Gastrocnemius medialis (tissue), 4 donors: ENCODE measurements at regions not wholly inside any gene's neighbourhood (a gene's known extent, or its start where the extent isn't known, plus 50 kb on each side); places are given as distances from the start of the nearest gene placed in this dataset.

Source experiments
- ATAC-seq, 2 donors: fragments of 150-250 bp; one replicate each; pipeline ENCODE4 v1.9.1; 2016
- DNase-seq, 2 donors: peaks; one replicate each; pipeline ENCODE4 v3.0.0-alpha.2; 2019
- H3K27ac ChIP-seq, 4 donors: fragments of 200-600 bp; sonication (generic); 1 replicate in 1 of 4; 2 replicates in 3 of 4; pipeline ENCODE4 v1.5.1; 2016 to 2018; ENCODE audit warnings: mild to moderate bottlenecking in 2 of 4, moderate library complexity in 1 of 4
- H3K27me3 ChIP-seq, 3 donors: fragments of 200-600 bp; sonication (generic) in 2 of 3; 1 replicate in 1 of 3; 2 replicates in 2 of 3; pipeline versions ENCODE4 v1.5.1 to v1.6.0; 2016 to 2019; ENCODE audit warnings: mild to moderate bottlenecking in 1 of 3, moderate library complexity in 1 of 3
- H3K36me3 ChIP-seq, 2 donors: fragments of 200-600 bp; sonication (generic) in 1 of 2; one replicate each; pipeline ENCODE4 v1.5.1; 2017 to 2018
- H3K4me1 ChIP-seq, 2 donors: fragments of 200-600 bp; sonication (generic) in 1 of 2; one replicate each; pipeline ENCODE4 v1.5.1; 2016 to 2017; ENCODE audit warnings: mild to moderate bottlenecking in 2 of 2
- H3K4me3 ChIP-seq, 4 donors: fragments of 200-600 bp; sonication (generic) in 3 of 4; 1 replicate in 1 of 4; 2 replicates in 3 of 4; pipeline ENCODE4 v1.5.1; 2016 to 2019; ENCODE audit warnings: mild to moderate bottlenecking in 2 of 4
- H3K9me3 ChIP-seq, 3 donors: fragments of 200-600 bp; sonication (generic) in 2 of 3; 1 replicate in 1 of 3; 2 replicates in 2 of 3; pipeline ENCODE4 v1.5.1; 2016 to 2019
- POLR2A ChIP-seq, 2 donors: fragments of 450-650 bp; IDR thresholded peaks; one replicate each; pipeline ENCODE4 v1.6.1; 2017; ENCODE audit warnings: antibody characterized with exemption in 2 of 2, mild to moderate bottlenecking in 2 of 2, moderate library complexity in 2 of 2
- in situ Hi-C, 4 donors: fragments of 200-750 bp; cut with MboI; loops; one replicate each; pipeline versions ENCODE4 v1.15.0 to v1.8.0; 2017; ENCODE audit warnings: low sequenced_read_pairs in 4 of 4
- intact Hi-C: fragments of 100-400 bp; cut with DNase I; formaldehyde crosslinking; loops from one replicate; pipeline ENCODE4 v1.15.1; 2023; ENCODE audit warnings: low total_unique reads
- TF ChIP-seq, protein P1 (sequence below), 5 experiments: fragments of 450-650 bp in 3 of 5; fragments of 200-600 bp in 2 of 5; sonication (generic) in 2 of 5; IDR thresholded peaks in 4 of 5; conservative IDR thresholded peaks in 1 of 5; 1 replicate in 4 of 5; 2 replicates in 1 of 5; pipeline ENCODE4 v1.5.1; 2016 to 2019; ENCODE audit warnings: antibody characterized with exemption in 5 of 5, mild to moderate bottlenecking in 3 of 5, moderate library complexity in 3 of 5

GRCh38 chr20:52410182-52410647 is 218.6 kb upstream of the ZFP64 start:
- ATAC-seq (no peak), DNase-seq (no peak)
- TF ChIP-seq, protein P1, sequence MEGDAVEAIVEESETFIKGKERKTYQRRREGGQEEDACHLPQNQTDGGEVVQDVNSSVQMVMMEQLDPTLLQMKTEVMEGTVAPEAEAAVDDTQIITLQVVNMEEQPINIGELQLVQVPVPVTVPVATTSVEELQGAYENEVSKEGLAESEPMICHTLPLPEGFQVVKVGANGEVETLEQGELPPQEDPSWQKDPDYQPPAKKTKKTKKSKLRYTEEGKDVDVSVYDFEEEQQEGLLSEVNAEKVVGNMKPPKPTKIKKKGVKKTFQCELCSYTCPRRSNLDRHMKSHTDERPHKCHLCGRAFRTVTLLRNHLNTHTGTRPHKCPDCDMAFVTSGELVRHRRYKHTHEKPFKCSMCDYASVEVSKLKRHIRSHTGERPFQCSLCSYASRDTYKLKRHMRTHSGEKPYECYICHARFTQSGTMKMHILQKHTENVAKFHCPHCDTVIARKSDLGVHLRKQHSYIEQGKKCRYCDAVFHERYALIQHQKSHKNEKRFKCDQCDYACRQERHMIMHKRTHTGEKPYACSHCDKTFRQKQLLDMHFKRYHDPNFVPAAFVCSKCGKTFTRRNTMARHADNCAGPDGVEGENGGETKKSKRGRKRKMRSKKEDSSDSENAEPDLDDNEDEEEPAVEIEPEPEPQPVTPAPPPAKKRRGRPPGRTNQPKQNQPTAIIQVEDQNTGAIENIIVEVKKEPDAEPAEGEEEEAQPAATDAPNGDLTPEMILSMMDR (IDR thresholded peaks at IDR 0.05 in 4 of 5, conservative IDR thresholded peaks at IDR 0.05 in 1 of 5), result no peak
- no peak for TF ChIP-seq POLR2A (IDR thresholded peaks at IDR 0.05)
- H3K4me1 ChIP-seq, result no peaks in the 10 kb centered on the region
- no peaks in the 10 kb centered on the region for H3K36me3 ChIP-seq
- H3K27me3 ChIP-seq, result no peaks in the 10 kb centered on the region
- intact Hi-C loops, result no loop called here
- no peak overlapping the region for H3K4me3 ChIP-seq
- no peaks in the 10 kb centered on the region for H3K9me3 ChIP-seq
- no peak overlapping the region for H3K27ac ChIP-seq
- in situ Hi-C loops, result no loop called here

DNA sequence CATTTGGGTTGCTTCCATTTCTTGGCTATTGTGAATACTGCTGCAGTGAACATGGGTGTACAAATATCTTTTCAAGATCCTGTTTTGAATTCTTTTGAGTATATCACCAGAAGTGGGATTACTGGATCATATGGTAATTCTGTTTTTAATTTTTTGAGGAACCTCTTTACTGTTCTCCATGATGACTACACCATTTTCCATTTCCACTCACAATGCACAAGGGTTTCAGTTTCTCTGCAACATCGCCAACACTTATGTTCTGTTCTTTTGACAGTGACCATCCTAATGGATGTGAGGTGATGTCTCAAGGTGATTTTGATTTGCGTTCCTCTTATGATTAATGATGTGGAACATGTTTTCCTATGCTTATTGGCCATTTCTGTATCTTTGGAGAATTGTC is 214.4 kb upstream of the ZFP64 start:
- no peaks in the 10 kb centered on the region for H3K27me3 ChIP-seq
- TF ChIP-seq POLR2A (IDR thresholded peaks at IDR 0.05), result no peak
- TF ChIP-seq, protein P1 (IDR thresholded peaks at IDR 0.05 in 4 of 5, conservative IDR thresholded peaks at IDR 0.05 in 1 of 5), result no peak
- ATAC-seq (no peak), DNase-seq (no peak)
- in situ Hi-C loops (no loop called here), intact Hi-C loops (no loop called here)
- no peaks in the 10 kb centered on the region for H3K36me3 ChIP-seq
- no peak overlapping the region for H3K27ac ChIP-seq
- no peaks in the 10 kb centered on the region for H3K4me1 ChIP-seq
- H3K9me3 ChIP-seq, result no peaks in the 10 kb centered on the region
- no peak overlapping the region for H3K4me3 ChIP-seq

- H3K4me3 ChIP-seq, result no peak overlapping the region
- H3K9me3 ChIP-seq, result no peaks in the 10 kb centered on the region
- no peaks in the 10 kb centered on the region for H3K36me3 ChIP-seq
- in situ Hi-C loops (no loop called here), intact Hi-C loops (no loop called here)
- DNase-seq, result no peak
- H3K27ac ChIP-seq, result no peak overlapping the region
- TF ChIP-seq POLR2A (IDR thresholded peaks at IDR 0.05), result no peak
- TF ChIP-seq, protein P1 (IDR thresholded peaks at IDR 0.05 in 4 of 5, conservative IDR thresholded peaks at IDR 0.05 in 1 of 5), result no peak
- no peak for ATAC-seq
- H3K4me1 ChIP-seq, result no peaks in the 10 kb centered on the region
- H3K27me3 ChIP-seq, result no peaks in the 10 kb centered on the region
Measured at GRCh38 chr20:52405417-52405816, 213.8 kb upstream of the ZFP64 start.

GRCh38 chr20:52404671-52405070 is 213.1 kb upstream of the ZFP64 start:
- in situ Hi-C loops (no loop called here), intact Hi-C loops (no loop called here)
- ATAC-seq, result no peak
- Histone ChIP-seq H3K4me3 (no peak overlapping the region), H3K9me3 (no peaks in the 10 kb centered on the region), H3K36me3 (no peaks in the 10 kb centered on the region), H3K4me1 (no peaks in the 10 kb centered on the region), H3K27me3 (no peaks in the 10 kb centered on the region), H3K27ac (no peak overlapping the region)
- TF ChIP-seq, protein P1 (IDR thresholded peaks at IDR 0.05 in 4 of 5, conservative IDR thresholded peaks at IDR 0.05 in 1 of 5), result no peak
- TF ChIP-seq POLR2A (IDR thresholded peaks at IDR 0.05), result no peak
- no peak for DNase-seq

GRCh38 chr20:52402950-52403349 is 211.4 kb upstream of the ZFP64 start:
- Histone ChIP-seq H3K9me3 (no peaks in the 10 kb centered on the region), H3K36me3 (no peaks in the 10 kb centered on the region), H3K4me1 (no peaks in the 10 kb centered on the region), H3K4me3 (no peak overlapping the region), H3K27me3 (no peaks in the 10 kb centered on the region), H3K27ac (no peak overlapping the region)
- intact Hi-C loops (no loop called here), in situ Hi-C loops (no loop called here)
- DNase-seq (no peak), ATAC-seq (no peak)
- TF ChIP-seq, protein P1 (IDR thresholded peaks at IDR 0.05 in 4 of 5, conservative IDR thresholded peaks at IDR 0.05 in 1 of 5), result no peak
- TF ChIP-seq POLR2A (IDR thresholded peaks at IDR 0.05), result no peak
